OCI-LY3 (cell line): ENCODE measurements at regions not wholly inside any gene's neighbourhood (a gene's known extent, or its start where the extent isn't known, plus 50 kb on each side); places are given as distances from the start of the nearest gene placed in this dataset.

Source experiments
- CTCF ChIP-seq: fragments of 200-600, 300-600 bp; sonication (generic); IDR thresholded peaks from 2 replicates; pipeline ENCODE4 v1.5.1; 2014; ENCODE audit warnings: antibody characterized with exemption, low read length, low read depth
- EZH2phosphoT487 ChIP-seq: fragments of 200-600 bp; shearing (Covaris generic); IDR thresholded peaks from 2 replicates; pipeline ENCODE4 v1.6.1; 2018; ENCODE audit warnings: antibody characterized with exemption, mixed run types, low read depth

GRCh38 chr1:232462213-232462612, 167.7 kb downstream of the SIPA1L2 start:
- no peak for TF ChIP-seq CTCF
- TF ChIP-seq EZH2phosphoT487, result no peak
